ENCODE measurements at regions not wholly inside any gene's neighbourhood (a gene's known extent, or its start where the extent isn't known, plus 50 kb on each side); places are given as distances from the start of the nearest gene placed in this dataset.

GRCh38 chr13:65860306-65860705, 1369.8 kb downstream of the PCDH9 start:
- TF ChIP-seq, protein P1, sequence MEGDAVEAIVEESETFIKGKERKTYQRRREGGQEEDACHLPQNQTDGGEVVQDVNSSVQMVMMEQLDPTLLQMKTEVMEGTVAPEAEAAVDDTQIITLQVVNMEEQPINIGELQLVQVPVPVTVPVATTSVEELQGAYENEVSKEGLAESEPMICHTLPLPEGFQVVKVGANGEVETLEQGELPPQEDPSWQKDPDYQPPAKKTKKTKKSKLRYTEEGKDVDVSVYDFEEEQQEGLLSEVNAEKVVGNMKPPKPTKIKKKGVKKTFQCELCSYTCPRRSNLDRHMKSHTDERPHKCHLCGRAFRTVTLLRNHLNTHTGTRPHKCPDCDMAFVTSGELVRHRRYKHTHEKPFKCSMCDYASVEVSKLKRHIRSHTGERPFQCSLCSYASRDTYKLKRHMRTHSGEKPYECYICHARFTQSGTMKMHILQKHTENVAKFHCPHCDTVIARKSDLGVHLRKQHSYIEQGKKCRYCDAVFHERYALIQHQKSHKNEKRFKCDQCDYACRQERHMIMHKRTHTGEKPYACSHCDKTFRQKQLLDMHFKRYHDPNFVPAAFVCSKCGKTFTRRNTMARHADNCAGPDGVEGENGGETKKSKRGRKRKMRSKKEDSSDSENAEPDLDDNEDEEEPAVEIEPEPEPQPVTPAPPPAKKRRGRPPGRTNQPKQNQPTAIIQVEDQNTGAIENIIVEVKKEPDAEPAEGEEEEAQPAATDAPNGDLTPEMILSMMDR (conservative IDR thresholded peaks at IDR 0.05) = no peak
- TF ChIP-seq ZFX (IDR thresholded peaks at IDR 0.05) = no peak

Data from C4-2B (cell line).